GM12878 (cell line): ENCODE measurements at regions not wholly inside any gene's neighbourhood (a gene's known extent, or its start where the extent isn't known, plus 50 kb on each side); places are given as distances from the start of the nearest gene placed in this dataset.
"Not testable (repeated sequence)": the region's sequence is repeated elsewhere in the genome, so short reads cannot be mapped to it uniquely, and the experiment has no call there.

ENCODE experiments used
- ATAC-seq: fragments of 200-7000 bp; cut with Tn5 transposase; 3 replicates; pipeline ENCODE4 v1.9.1; 2020; ENCODE audit warnings: mild to moderate bottlenecking, moderate library complexity
- BruUV-seq: library from RNA; stranded (reverse); fragments of 400-500 nt; replicated peaks from 2 replicates; lab custom pipeline; 2021; lab: Mats Ljungman, UMichigan
- CTCF ChIA-PET: fragments of 300-600 bp; sonication (Branson Sonifier 250); formaldehyde crosslinking; extraction: SDS; loops from one replicate; lab custom pipeline; 2021; ENCODE audit warnings: inconsistent platforms; lab: Yijun Ruan, JAX
- POLR2A ChIA-PET: fragments of 350-600 bp; formaldehyde crosslinking; extraction: SDS; loops from one replicate; lab custom pipeline; 2021; ENCODE audit warnings: inconsistent platforms; lab: Charles Lee
- RAD21 ChIA-PET: fragments of 300-600 bp; sonication (Branson Sonifier 250); formaldehyde crosslinking; loops from one replicate; lab custom pipeline; 2023; ENCODE audit warnings: antibody characterized with exemption; ENCODE audit not compliant: unreplicated experiment; lab: Charles Lee
- SMC1A ChIA-PET: fragments of 300-600 bp; sonication (Branson Sonifier 250); formaldehyde crosslinking; loops from one replicate; lab custom pipeline; 2023; ENCODE audit not compliant: unreplicated experiment, uncharacterized antibody; lab: Charles Lee
- DNase-seq: peaks from one replicate; pipeline ENCODE4 v3.0.0-alpha.2; 2011; ENCODE audit warnings: low read depth, low spot score
- FAIRE-seq: peaks from 3 replicates; lab custom pipeline; 2011; peaks lifted over from hg19 to GRCh38; lab: Jason Lieb, UNC
- H2AFZ ChIP-seq: 2 replicates; pipeline ENCODE4 v1.6.0; 2011; ENCODE audit warnings: low read depth, low read length, control low read depth; ENCODE audit not compliant: control insufficient read depth
- H3K27ac ChIP-seq: 2 replicates; pipeline ENCODE4 v1.5.1; 2011; ENCODE audit warnings: control low read depth; ENCODE audit not compliant: control insufficient read depth, insufficient read depth
- H3K27me3 ChIP-seq, 2 experiments: replicated peaks in 1 of 2; 2 replicates each; pipeline versions ENCODE4 v1.6.0 to v1.6.1; 2011; ENCODE audit warnings: low read length in 1 of 2; ENCODE audit not compliant: control insufficient read depth in 2 of 2, insufficient read depth in 2 of 2
- H3K36me3 ChIP-seq, 2 experiments: 2 replicates each; pipeline ENCODE4 v1.5.1; 2011; ENCODE audit warnings: low read length in 1 of 2; ENCODE audit not compliant: control insufficient read depth in 2 of 2, insufficient read depth in 2 of 2
- H3K4me1 ChIP-seq: 2 replicates; pipeline ENCODE4 v1.6.1; 2011; ENCODE audit warnings: mild to moderate bottlenecking, low read length, moderate library complexity, mixed read lengths; ENCODE audit not compliant: control insufficient read depth, insufficient read depth
- H3K4me2 ChIP-seq: 2 replicates; pipeline ENCODE4 v1.6.0; 2011; ENCODE audit warnings: control low read depth; ENCODE audit not compliant: control insufficient read depth, insufficient read depth
- H3K4me3 ChIP-seq: fragments of 200-600 bp; sonication (generic); 2 replicates; pipeline ENCODE4 v1.5.1; 2016
- H3K79me2 ChIP-seq: 2 replicates; pipeline ENCODE4 v1.6.0; 2011; ENCODE audit warnings: low read length; ENCODE audit not compliant: control insufficient read depth, insufficient read depth
- H3K9ac ChIP-seq: 2 replicates; pipeline ENCODE4 v1.8.0; 2011; ENCODE audit warnings: low read length, control low read depth, mixed read lengths; ENCODE audit not compliant: control insufficient read depth, insufficient read depth
- H3K9me3 ChIP-seq: replicated peaks from 3 replicates; pipeline ENCODE4 v1.5.1; 2011; ENCODE audit warnings: mild to moderate bottlenecking, low read length; ENCODE audit not compliant: control insufficient read depth, insufficient read depth
- H4K20me1 ChIP-seq: 2 replicates; pipeline ENCODE4 v1.6.0; 2011; ENCODE audit not compliant: control insufficient read depth, insufficient read depth
- NKRF ChIP-seq: fragments of 450-650 bp; conservative IDR thresholded peaks from 2 replicates; pipeline ENCODE4 v1.6.1; 2017; ENCODE audit warnings: mild to moderate bottlenecking, moderate library complexity
- POU2F2 ChIP-seq: IDR thresholded peaks from 3 replicates; pipeline ENCODE4 v1.6.1; 2011; ENCODE audit warnings: low read depth, mild to moderate bottlenecking, low read length, borderline replicate concordance
- WGBS: methylation state at CpG from one replicate; pipeline ENCODE4 v1.1.6; 2016; ENCODE audit warnings: low lambda C conversion rate; ENCODE audit not compliant: insufficient replicate concordance, insufficient coverage; ENCODE audit errors: missing lambda C conversion rate; 5-methylcytosine and 5-hydroxymethylcytosine counted together
- in situ Hi-C: fragments of 300-500 bp; cut with MboI; formaldehyde crosslinking; loops from 9 replicates; pipeline ENCODE4 v1.14.3; 2018; ENCODE audit warnings: mixed read lengths
- intact Hi-C: fragments of 100-400 bp; cut with micrococcal nuclease; formaldehyde crosslinking; loops from one replicate; pipeline ENCODE4 v1.14.2; 2022; ENCODE audit not compliant: unreplicated experiment

GRCh38 chr5:34556509-34556782 is 99.7 kb upstream of the RAI14 start:
- FAIRE-seq, result no peak

GRCh38 chr5:34561581-34561980 is 94.5 kb upstream of the RAI14 start:
- in situ Hi-C loops, H3K9me3 ChIP-seq, POLR2A ChIA-PET, H2AFZ ChIP-seq, H3K79me2 ChIP-seq, BruUV-seq, SMC1A ChIA-PET, H3K4me2 ChIP-seq, intact Hi-C loops, RAD21 ChIA-PET, FAIRE-seq, H3K4me3 ChIP-seq, H3K27me3 ChIP-seq, DNase-seq, H4K20me1 ChIP-seq, H3K4me1 ChIP-seq, H3K27ac ChIP-seq, ATAC-seq, H3K9ac ChIP-seq, H3K36me3 ChIP-seq: not testable (repeated sequence)
- CTCF ChIA-PET, result interaction anchor here (0.6 kb wide), 1 partner anchor 1351 kb away, joined by 3 read pairs; no protein-coding TSS in a partner anchor
- WGBS, result 0% methylated on average over 2 of the region's 2 CpGs

More at GRCh38 chr5:34556509-34556782, 99.7 kb upstream of the RAI14 start:
- DNase-seq, result no peak
- in situ Hi-C loops, result no loop called here
- Histone ChIP-seq H3K9me3 (no peaks in the 10 kb centered on the region), H3K27me3 (no peaks in the 10 kb centered on the region), H2AFZ (no peak overlapping the region), H3K79me2 (no peaks in the 10 kb centered on the region), H4K20me1 (no peaks in the 10 kb centered on the region), H3K4me3 (no peak overlapping the region), H3K27ac (no peak overlapping the region), H3K9ac (no peak overlapping the region), H3K36me3 (no peaks in the 10 kb centered on the region), H3K4me1 (no peaks in the 10 kb centered on the region), H3K4me2 (no peak overlapping the region)
- ChIA-PET POLR2A (no interaction called here), CTCF (interaction anchor here (1.2 kb wide), 1 partner anchor 33 kb away, joined by 4 read pairs; no protein-coding TSS in a partner anchor), RAD21 (interaction anchor here (0.9 kb wide), 1 partner anchor 31 kb away, joined by 3 read pairs; no protein-coding TSS in a partner anchor), SMC1A (interaction anchor here (0.8 kb wide), 1 partner anchor 130 kb away, joined by 3 read pairs; no protein-coding TSS in a partner anchor)
- no TSS peak for BruUV-seq
- WGBS, result 36% methylated on average over 2 of the region's 2 CpGs
- TF ChIP-seq POU2F2 (no peak), NKRF (no peak)
- TF ChIP-seq, all 136 proteins: peak for 0
- ATAC-seq, result no peak
- intact Hi-C loops, result no loop called here
